ENCODE measurements at regions not wholly inside any gene's neighbourhood (a gene's known extent, or its start where the extent isn't known, plus 50 kb on each side); places are given as distances from the start of the nearest gene placed in this dataset.

DNA sequence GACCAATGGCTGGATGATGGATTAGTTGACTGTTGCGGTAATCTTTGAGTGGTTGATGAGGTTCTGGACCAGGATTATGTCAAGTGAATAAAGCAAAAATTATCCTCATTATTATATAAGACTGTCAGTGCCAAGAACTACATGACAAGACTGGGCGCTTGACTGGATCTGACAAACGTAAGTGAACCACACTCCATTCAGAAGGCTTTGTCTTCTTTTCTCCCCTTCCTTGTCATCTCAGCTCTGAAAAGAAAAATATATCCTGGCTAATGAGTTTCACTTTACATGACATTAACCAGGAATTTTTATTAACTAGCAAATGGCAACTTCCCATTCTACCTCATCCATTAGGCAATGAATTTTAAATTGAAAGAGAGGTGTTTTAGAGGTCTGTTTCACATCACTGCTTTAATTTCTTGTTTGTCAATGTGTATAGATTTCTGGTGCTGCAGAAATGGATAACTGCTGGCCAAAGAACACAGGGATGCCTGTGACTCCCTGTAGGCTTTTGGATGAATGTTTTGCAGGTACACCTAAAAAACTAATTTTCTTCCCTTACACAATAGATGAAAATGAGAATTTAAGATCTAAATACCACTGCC is 150.1 kb downstream of the ELOVL4 start:
- POLR2A ChIA-PET: no interaction called here
- TF ChIP-seq, protein P1, sequence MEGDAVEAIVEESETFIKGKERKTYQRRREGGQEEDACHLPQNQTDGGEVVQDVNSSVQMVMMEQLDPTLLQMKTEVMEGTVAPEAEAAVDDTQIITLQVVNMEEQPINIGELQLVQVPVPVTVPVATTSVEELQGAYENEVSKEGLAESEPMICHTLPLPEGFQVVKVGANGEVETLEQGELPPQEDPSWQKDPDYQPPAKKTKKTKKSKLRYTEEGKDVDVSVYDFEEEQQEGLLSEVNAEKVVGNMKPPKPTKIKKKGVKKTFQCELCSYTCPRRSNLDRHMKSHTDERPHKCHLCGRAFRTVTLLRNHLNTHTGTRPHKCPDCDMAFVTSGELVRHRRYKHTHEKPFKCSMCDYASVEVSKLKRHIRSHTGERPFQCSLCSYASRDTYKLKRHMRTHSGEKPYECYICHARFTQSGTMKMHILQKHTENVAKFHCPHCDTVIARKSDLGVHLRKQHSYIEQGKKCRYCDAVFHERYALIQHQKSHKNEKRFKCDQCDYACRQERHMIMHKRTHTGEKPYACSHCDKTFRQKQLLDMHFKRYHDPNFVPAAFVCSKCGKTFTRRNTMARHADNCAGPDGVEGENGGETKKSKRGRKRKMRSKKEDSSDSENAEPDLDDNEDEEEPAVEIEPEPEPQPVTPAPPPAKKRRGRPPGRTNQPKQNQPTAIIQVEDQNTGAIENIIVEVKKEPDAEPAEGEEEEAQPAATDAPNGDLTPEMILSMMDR (IDR thresholded peaks at IDR 0.05; ENCODE audit: insufficient read depth, low read length, missing control alignments): no peak
- H3K4me3 ChIP-seq (ENCODE audit: low read depth, low read length): no peak overlapping the region
- no peak for DNase-seq (ENCODE audit: low read depth, low spot score)
- CTCF ChIA-PET: interaction anchor here (1.6 kb wide), 1 partner anchor 19 kb away, joined by 3 read pairs; no protein-coding TSS in a partner anchor

DNA sequence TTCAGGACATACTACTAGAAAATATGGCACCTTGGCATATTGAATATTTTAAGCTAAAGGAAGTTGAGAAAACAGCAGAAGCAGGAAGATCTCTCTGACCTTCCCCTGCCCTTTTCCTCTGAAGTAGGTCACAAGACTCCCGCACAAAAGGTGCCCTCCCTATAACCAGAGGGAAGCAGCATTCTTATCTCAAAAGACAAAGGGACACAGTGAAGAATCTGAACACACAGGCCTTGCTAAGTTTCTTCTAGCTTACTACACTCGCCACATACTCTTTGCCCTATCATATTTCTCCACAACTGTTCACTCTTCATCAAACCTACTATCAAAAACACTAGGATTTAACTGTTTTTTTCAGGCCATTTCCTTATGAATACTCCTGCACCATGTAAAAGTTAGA is 151.2 kb downstream of the ELOVL4 start:
- no peak for DNase-seq (ENCODE audit: low read depth, low spot score)
- ChIA-PET CTCF (interaction anchor here (0.8 kb wide), 1 partner anchor 14 kb away, joined by 3 read pairs; no protein-coding TSS in a partner anchor), POLR2A (no interaction called here)
- no peak overlapping the region for H3K4me3 ChIP-seq (ENCODE audit: low read depth, low read length)
- TF ChIP-seq, protein P1 (IDR thresholded peaks at IDR 0.05; ENCODE audit: insufficient read depth, low read length, missing control alignments): no peak

DNA sequence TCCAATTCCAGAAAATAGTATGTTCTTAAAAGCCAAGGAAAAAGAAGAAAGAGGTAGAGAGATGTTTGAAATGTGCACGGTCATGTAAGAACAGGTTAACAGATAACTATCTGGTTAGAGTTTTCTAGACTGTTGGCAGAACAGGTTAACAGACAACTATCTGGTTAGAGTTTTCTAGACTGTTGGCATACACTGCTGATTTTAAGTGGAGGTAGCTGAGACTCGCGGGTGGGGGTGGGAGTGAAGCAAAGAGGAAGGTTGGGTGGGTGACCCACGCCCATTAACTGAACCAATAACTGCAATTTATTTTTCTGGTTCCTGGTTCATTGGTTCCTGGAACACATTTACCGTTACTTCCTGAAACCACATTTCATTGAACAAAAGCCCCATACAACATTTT is 157.5 kb downstream of the ELOVL4 start:
- ChIA-PET POLR2A (no interaction called here), CTCF (interaction anchor here (1.3 to 3.3 kb wide), 5 partner anchors 9 to 79 kb away, joined by 3 to 15 read pairs (median 6); no protein-coding TSS in a partner anchor)
- TF ChIP-seq, protein P1 (IDR thresholded peaks at IDR 0.05; ENCODE audit: insufficient read depth, low read length, missing control alignments): no peak
- no peak for DNase-seq (ENCODE audit: low read depth, low spot score)
- no peak overlapping the region for H3K4me3 ChIP-seq (ENCODE audit: low read depth, low read length)

DNA sequence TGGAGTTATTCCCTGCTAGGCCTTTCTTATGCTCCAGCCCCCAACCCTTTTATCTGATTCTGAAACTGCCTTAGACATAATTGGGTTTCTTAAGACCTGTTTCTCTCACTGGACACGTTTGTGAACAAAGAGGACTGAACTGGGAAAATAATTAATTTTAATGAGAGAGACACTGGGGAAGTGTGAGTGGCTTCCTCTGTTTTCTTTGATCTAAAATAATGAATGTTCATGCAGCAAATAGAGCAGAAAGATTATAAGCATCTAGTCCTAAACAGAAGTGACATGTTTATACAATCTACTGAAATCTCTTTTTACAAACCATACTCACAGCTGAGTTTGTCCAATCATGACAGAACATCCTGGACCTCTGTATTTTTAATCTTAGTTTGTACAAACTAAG is 157.6 kb downstream of the SH3BGRL2 start:
- H3K4me3 ChIP-seq (ENCODE audit: low read depth, low read length): no peak overlapping the region
- TF ChIP-seq, protein P1 (IDR thresholded peaks at IDR 0.05; ENCODE audit: insufficient read depth, low read length, missing control alignments): no peak
- no peak for DNase-seq (ENCODE audit: low read depth, low spot score)
- CTCF ChIA-PET: interaction anchor here (0.9 to 3.3 kb wide), 4 partner anchors 8 to 80 kb away, joined by 3 to 15 read pairs (median 8); no protein-coding TSS in a partner anchor
- POLR2A ChIA-PET: no interaction called here

DNA sequence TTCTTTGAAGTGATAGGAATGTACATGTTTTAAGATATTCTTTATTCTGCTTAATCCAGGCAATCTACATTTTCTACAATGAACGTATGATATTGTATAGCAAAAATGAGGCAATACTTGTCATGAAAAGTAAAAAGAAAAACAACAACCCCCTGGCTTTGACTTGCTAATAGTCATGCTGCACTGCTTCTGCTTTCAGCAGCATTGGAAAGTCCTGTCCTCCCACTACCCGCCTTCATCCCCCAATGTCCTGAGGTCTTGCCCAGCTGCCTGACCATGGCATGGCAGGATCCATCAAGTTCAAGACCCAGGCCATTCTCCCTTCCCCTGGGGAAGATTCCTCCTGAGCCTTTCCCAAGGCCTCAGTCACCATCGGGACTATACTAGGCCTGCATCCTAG is 156.5 kb downstream of the SH3BGRL2 start:
- no peak overlapping the region for H3K4me3 ChIP-seq (ENCODE audit: low read depth, low read length)
- ChIA-PET POLR2A (no interaction called here), CTCF (interaction anchor here (2.2 kb wide), 1 partner anchor 9 kb away, joined by 10 read pairs; no protein-coding TSS in a partner anchor)
- TF ChIP-seq, protein P1 (IDR thresholded peaks at IDR 0.05; ENCODE audit: insufficient read depth, low read length, missing control alignments): no peak
- DNase-seq (ENCODE audit: low read depth, low spot score): no peak

DNA sequence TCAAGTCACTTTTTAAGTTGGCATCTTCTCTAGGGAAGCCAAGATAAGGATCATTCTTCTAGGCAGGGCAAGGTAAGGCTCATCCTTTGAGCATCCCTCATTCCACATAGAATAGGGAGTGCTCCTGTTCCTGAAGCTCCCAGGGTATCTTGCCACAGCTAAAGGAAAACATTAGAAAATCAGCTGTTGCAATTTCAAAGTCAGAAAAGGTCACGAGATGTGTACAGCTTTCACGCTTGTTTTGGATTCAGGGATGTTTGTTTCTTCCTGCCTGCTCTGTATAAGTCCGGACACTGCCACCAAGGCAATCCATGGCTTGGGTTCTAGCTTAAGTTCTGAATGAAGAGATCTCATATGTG is 153.2 kb downstream of the SH3BGRL2 start:
- DNase-seq (ENCODE audit: low read depth, low spot score): no peak
- ChIA-PET CTCF (interaction anchor here (2.1 kb wide), 1 partner anchor 29 kb away, joined by 9 read pairs; no protein-coding TSS in a partner anchor), POLR2A (no interaction called here)
- H3K4me3 ChIP-seq (ENCODE audit: low read depth, low read length): no peak overlapping the region
- TF ChIP-seq, protein P1 (IDR thresholded peaks at IDR 0.05; ENCODE audit: insufficient read depth, low read length, missing control alignments): no peak
